ENCODE measurements at regions not wholly inside any gene's neighbourhood (a gene's known extent, or its start where the extent isn't known, plus 50 kb on each side); places are given as distances from the start of the nearest gene placed in this dataset.

DNA sequence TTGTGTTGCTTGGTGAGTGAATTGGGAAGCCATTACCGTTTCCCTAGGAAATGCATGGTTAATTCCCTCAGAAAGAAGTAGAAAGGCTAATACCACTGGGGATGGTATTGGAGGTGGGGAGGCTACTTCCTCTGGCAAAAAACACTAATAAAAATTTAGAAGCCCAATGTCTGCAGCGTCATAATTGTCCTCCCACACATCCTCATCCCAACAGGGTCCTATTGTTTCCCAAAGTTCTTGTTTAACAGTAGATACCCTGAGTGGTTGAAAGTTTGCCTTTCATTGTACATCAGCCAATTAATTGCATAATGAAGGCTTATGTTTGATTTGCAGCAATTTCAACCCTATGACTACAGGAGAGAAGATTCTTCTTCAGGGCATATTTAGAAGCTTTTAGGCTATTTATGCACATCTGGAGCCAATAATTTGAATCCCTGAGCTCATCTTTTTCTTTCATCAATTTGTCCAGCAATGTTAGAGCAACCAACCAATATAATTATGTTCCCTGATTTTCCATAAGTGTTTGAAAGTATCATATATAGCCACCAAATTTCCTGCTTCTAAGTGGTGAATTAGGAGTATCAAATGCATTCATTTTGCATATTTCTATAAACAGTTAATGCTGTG is 491.0 kb downstream of the SLITRK5 start:
- Histone ChIP-seq H3F3A (replicated peaks; ENCODE audit: low read depth) (no peaks in the 10 kb centered on the region), H3K79me2 (replicated peaks; ENCODE audit: insufficient read depth) (no peaks in the 10 kb centered on the region), H3K27me3 (ENCODE audit: insufficient read depth) (no peaks in the 10 kb centered on the region), H3K27ac (ENCODE audit: low read depth) (no peak overlapping the region), H3K9me2 (ENCODE audit: insufficient read depth) (peaks cover 20% of the 10 kb centered on the region), H3K4me2 (no peak overlapping the region), H3K36me3 (ENCODE audit: insufficient read depth) (no peaks in the 10 kb centered on the region), H4K20me1 (replicated peaks; ENCODE audit: insufficient read depth) (no peaks in the 10 kb centered on the region), H3K4me1 (ENCODE audit: insufficient read depth) (no peaks in the 10 kb centered on the region), H3K4me3 (no peak overlapping the region), H2AFZ (no peak overlapping the region)
- H3K4me3 Mint-ChIP-seq, result no peak overlapping the region
- no peaks in the 10 kb centered on the region for H3K36me3 Mint-ChIP-seq (ENCODE audit: low read depth)
- H3K27me3 Mint-ChIP-seq (ENCODE audit: insufficient read depth, low read depth, poor library complexity), result no peaks in the 10 kb centered on the region
- ATAC-seq (no peak), DNase-seq (ENCODE audit: low spot score) (no peak)
- no peak overlapping the region for H3K27ac Mint-ChIP-seq
- no peaks in the 10 kb centered on the region for H3K4me1 Mint-ChIP-seq
- TF ChIP-seq, protein P1, sequence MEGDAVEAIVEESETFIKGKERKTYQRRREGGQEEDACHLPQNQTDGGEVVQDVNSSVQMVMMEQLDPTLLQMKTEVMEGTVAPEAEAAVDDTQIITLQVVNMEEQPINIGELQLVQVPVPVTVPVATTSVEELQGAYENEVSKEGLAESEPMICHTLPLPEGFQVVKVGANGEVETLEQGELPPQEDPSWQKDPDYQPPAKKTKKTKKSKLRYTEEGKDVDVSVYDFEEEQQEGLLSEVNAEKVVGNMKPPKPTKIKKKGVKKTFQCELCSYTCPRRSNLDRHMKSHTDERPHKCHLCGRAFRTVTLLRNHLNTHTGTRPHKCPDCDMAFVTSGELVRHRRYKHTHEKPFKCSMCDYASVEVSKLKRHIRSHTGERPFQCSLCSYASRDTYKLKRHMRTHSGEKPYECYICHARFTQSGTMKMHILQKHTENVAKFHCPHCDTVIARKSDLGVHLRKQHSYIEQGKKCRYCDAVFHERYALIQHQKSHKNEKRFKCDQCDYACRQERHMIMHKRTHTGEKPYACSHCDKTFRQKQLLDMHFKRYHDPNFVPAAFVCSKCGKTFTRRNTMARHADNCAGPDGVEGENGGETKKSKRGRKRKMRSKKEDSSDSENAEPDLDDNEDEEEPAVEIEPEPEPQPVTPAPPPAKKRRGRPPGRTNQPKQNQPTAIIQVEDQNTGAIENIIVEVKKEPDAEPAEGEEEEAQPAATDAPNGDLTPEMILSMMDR (conservative IDR thresholded peaks at IDR 0.05; ENCODE audit: low read depth in 2 of 2), result no peak
- TF ChIP-seq POLR2AphosphoS5 (IDR thresholded peaks at IDR 0.05; ENCODE audit: low read depth) (no peak), CREB1 (CRISPR knock-in tag; IDR thresholded peaks at IDR 0.05; ENCODE audit: low read depth) (no peak), STAT1 (IDR thresholded peaks at IDR 0.05; ENCODE audit: unreplicated experiment) (no peak), EZH2phosphoT487 (IDR thresholded peaks at IDR 0.05; ENCODE audit: unreplicated experiment) (no peak), NANOG (IDR thresholded peaks at IDR 0.05; ENCODE audit: borderline replicate concordance) (no peak)
- TF ChIP-seq, protein P2, sequence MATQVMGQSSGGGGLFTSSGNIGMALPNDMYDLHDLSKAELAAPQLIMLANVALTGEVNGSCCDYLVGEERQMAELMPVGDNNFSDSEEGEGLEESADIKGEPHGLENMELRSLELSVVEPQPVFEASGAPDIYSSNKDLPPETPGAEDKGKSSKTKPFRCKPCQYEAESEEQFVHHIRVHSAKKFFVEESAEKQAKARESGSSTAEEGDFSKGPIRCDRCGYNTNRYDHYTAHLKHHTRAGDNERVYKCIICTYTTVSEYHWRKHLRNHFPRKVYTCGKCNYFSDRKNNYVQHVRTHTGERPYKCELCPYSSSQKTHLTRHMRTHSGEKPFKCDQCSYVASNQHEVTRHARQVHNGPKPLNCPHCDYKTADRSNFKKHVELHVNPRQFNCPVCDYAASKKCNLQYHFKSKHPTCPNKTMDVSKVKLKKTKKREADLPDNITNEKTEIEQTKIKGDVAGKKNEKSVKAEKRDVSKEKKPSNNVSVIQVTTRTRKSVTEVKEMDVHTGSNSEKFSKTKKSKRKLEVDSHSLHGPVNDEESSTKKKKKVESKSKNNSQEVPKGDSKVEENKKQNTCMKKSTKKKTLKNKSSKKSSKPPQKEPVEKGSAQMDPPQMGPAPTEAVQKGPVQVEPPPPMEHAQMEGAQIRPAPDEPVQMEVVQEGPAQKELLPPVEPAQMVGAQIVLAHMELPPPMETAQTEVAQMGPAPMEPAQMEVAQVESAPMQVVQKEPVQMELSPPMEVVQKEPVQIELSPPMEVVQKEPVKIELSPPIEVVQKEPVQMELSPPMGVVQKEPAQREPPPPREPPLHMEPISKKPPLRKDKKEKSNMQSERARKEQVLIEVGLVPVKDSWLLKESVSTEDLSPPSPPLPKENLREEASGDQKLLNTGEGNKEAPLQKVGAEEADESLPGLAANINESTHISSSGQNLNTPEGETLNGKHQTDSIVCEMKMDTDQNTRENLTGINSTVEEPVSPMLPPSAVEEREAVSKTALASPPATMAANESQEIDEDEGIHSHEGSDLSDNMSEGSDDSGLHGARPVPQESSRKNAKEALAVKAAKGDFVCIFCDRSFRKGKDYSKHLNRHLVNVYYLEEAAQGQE (IDR thresholded peaks at IDR 0.05; ENCODE audit: unreplicated experiment), result no peak
- TF ChIP-seq, protein P3, sequence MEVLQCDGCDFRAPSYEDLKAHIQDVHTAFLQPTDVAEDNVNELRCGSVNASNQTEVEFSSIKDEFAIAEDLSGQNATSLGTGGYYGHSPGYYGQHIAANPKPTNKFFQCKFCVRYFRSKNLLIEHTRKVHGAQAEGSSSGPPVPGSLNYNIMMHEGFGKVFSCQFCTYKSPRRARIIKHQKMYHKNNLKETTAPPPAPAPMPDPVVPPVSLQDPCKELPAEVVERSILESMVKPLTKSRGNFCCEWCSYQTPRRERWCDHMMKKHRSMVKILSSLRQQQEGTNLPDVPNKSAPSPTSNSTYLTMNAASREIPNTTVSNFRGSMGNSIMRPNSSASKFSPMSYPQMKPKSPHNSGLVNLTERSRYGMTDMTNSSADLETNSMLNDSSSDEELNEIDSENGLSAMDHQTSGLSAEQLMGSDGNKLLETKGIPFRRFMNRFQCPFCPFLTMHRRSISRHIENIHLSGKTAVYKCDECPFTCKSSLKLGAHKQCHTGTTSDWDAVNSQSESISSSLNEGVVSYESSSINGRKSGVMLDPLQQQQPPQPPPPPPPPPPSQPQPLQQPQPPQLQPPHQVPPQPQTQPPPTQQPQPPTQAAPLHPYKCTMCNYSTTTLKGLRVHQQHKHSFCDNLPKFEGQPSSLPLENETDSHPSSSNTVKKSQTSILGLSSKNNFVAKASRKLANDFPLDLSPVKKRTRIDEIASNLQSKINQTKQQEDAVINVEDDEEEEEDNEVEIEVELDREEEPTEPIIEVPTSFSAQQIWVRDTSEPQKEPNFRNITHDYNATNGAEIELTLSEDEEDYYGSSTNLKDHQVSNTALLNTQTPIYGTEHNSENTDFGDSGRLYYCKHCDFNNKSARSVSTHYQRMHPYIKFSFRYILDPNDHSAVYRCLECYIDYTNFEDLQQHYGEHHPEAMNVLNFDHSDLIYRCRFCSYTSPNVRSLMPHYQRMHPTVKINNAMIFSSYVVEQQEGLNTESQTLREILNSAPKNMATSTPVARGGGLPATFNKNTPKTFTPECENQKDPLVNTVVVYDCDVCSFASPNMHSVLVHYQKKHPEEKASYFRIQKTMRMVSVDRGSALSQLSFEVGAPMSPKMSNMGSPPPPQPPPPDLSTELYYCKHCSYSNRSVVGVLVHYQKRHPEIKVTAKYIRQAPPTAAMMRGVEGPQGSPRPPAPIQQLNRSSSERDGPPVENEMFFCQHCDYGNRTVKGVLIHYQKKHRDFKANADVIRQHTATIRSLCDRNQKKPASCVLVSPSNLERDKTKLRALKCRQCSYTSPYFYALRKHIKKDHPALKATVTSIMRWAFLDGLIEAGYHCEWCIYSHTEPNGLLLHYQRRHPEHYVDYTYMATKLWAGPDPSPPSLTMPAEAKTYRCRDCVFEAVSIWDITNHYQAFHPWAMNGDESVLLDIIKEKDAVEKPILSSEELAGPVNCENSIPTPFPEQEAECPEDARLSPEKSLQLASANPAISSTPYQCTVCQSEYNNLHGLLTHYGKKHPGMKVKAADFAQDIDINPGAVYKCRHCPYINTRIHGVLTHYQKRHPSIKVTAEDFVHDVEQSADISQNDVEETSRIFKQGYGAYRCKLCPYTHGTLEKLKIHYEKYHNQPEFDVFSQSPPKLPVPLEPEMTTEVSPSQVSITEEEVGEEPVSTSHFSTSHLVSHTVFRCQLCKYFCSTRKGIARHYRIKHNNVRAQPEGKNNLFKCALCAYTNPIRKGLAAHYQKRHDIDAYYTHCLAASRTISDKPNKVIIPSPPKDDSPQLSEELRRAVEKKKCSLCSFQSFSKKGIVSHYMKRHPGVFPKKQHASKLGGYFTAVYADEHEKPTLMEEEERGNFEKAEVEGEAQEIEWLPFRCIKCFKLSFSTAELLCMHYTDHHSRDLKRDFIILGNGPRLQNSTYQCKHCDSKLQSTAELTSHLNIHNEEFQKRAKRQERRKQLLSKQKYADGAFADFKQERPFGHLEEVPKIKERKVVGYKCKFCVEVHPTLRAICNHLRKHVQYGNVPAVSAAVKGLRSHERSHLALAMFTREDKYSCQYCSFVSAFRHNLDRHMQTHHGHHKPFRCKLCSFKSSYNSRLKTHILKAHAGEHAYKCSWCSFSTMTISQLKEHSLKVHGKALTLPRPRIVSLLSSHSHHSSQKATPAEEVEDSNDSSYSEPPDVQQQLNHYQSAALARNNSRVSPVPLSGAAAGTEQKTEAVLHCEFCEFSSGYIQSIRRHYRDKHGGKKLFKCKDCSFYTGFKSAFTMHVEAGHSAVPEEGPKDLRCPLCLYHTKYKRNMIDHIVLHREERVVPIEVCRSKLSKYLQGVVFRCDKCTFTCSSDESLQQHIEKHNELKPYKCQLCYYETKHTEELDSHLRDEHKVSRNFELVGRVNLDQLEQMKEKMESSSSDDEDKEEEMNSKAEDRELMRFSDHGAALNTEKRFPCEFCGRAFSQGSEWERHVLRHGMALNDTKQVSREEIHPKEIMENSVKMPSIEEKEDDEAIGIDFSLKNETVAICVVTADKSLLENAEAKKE (CRISPR knock-in tag; IDR thresholded peaks at IDR 0.05), result no peak
- TF ChIP-seq, protein P4, sequence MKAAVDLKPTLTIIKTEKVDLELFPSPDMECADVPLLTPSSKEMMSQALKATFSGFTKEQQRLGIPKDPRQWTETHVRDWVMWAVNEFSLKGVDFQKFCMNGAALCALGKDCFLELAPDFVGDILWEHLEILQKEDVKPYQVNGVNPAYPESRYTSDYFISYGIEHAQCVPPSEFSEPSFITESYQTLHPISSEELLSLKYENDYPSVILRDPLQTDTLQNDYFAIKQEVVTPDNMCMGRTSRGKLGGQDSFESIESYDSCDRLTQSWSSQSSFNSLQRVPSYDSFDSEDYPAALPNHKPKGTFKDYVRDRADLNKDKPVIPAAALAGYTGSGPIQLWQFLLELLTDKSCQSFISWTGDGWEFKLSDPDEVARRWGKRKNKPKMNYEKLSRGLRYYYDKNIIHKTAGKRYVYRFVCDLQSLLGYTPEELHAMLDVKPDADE (IDR thresholded peaks at IDR 0.05), result no peak
- H3K9me3 Mint-ChIP-seq, result no peaks in the 10 kb centered on the region; the same call in 2 of the 3 replicates

Measured in GM23338 (cell line).